Kidney (tissue), 13 donors: ENCODE measurements at regions not wholly inside any gene's neighbourhood (a gene's known extent, or its start where the extent isn't known, plus 50 kb on each side); places are given as distances from the start of the nearest gene placed in this dataset.

Experiments
- DNase-seq, 5 donors: peaks; one replicate each; pipeline ENCODE4 v3.0.0-alpha.2; 2013 to 2020
- FAIRE-seq: peaks from 2 replicates; lab custom pipeline; 2012; peaks lifted over from hg19 to GRCh38; lab: Jason Lieb, UNC
- H3K27ac ChIP-seq, 2 donors: one replicate each; pipeline ENCODE4 v1.7.0; 2013; ENCODE audit warnings: low read depth in 2 of 2, low read length in 2 of 2, inconsistent platforms in 1 of 2
- H3K27me3 ChIP-seq: one replicate; pipeline ENCODE4 v1.7.1; 2013; ENCODE audit warnings: low read length, inconsistent platforms; ENCODE audit not compliant: control insufficient read depth, insufficient read depth
- H3K36me3 ChIP-seq, 3 donors: one replicate each; pipeline versions ENCODE4 v1.7.0 to v1.7.1; 2013; ENCODE audit warnings: low read length in 3 of 3, control low read depth in 1 of 3, inconsistent platforms in 1 of 3; ENCODE audit not compliant: insufficient read depth in 3 of 3, control insufficient read depth in 2 of 3
- H3K4me1 ChIP-seq, 3 donors: one replicate each; pipeline versions ENCODE4 v1.7.0 to v1.7.1; 2013; ENCODE audit warnings: low read length in 3 of 3, inconsistent platforms in 1 of 3, low read depth in 1 of 3; ENCODE audit not compliant: control insufficient read depth in 2 of 3, insufficient read depth in 2 of 3
- H3K4me3 ChIP-seq, 3 donors: one replicate each; pipeline versions ENCODE4 v1.7.0 to v1.8.1; 2013; ENCODE audit warnings: low read length in 3 of 3, control low read depth in 1 of 3, inconsistent platforms in 1 of 3
- H3K9ac ChIP-seq, 3 donors: one replicate each; pipeline versions ENCODE4 v1.7.0 to v1.7.1; 2013; ENCODE audit warnings: low read length in 3 of 3, control low read depth in 1 of 3, inconsistent platforms in 1 of 3
- H3K9me3 ChIP-seq, 3 donors: one replicate each; pipeline versions ENCODE4 v1.7.0 to v1.7.1; 2013; ENCODE audit warnings: low read length in 3 of 3, control low read depth in 1 of 3, inconsistent platforms in 1 of 3; ENCODE audit not compliant: control insufficient read depth in 2 of 3, insufficient read depth in 1 of 3
- intact Hi-C: fragments of 100-400 bp; cut with DNase I; formaldehyde crosslinking; loops from one replicate; pipeline ENCODE4 v1.11.1; 2022
- TF ChIP-seq, protein P1 (sequence below): IDR thresholded peaks from 3 replicates; pipeline ENCODE4 v1.5.1; 2012; ENCODE audit warnings: mild to moderate bottlenecking, moderate library complexity, borderline replicate concordance; ENCODE audit not compliant: insufficient read depth; ENCODE audit errors: extremely low read depth
- donor health status: control.
- donor health status: control.
- donor health status: control.
- donor health status: control.
- donor health status: control.
- donor health status: DM: yes; HTN: yes; CAD: no.
- donor health status: Normal renal cell carcinoma (clear cell type).

DNA sequence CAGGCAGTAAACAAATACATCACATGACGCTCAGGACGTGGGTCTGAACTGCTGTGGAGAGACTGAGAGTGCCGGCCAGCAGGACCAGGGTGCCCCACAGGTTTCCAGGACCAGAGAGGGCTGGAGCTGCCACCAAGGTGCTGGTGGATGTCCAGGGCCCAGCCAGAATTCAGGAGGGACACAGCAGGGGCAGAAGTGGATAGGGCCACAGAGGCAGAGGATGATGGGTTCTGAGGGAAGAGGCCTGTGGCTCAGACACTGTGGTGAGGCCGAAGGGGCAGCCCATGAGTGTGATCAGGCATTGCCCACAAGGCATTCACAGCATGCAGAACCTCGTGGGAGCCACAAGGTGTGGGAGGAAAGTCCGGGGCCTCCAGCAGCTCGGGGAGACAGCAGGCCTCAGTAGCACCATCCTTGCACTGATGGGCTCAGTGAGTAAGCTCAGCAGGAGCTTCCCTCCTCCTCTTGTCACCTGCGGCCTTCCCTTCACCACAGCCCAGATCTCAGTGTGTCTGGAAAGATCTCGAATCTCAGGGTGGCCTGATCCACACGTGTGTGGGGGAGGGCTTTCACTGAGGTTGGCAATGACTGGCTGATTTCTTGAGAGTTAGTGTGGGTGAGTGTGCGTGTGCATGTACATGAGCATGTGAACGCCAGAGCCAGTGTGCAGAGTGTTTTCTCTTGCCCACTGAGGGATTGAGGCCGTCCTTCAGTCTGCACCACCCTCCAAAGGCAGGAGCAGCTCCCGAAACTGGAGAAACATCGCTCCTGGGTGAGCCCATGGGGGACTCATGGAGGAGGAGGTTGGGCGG, 181.8 kb upstream of the RAB6C start:
- Histone ChIP-seq H3K36me3 (no peaks in the 10 kb centered on the region), H3K4me1 (peaks cover 0 to 8% (median 0%) of the 10 kb centered on the region in 3 donors), H3K9me3 (no peaks in the 10 kb centered on the region), H3K9ac (no peak overlapping the region), H3K27ac (no peak overlapping the region), H3K27me3 (no peaks in the 10 kb centered on the region), H3K4me3 (no peak overlapping the region)
- TF ChIP-seq, protein P1, sequence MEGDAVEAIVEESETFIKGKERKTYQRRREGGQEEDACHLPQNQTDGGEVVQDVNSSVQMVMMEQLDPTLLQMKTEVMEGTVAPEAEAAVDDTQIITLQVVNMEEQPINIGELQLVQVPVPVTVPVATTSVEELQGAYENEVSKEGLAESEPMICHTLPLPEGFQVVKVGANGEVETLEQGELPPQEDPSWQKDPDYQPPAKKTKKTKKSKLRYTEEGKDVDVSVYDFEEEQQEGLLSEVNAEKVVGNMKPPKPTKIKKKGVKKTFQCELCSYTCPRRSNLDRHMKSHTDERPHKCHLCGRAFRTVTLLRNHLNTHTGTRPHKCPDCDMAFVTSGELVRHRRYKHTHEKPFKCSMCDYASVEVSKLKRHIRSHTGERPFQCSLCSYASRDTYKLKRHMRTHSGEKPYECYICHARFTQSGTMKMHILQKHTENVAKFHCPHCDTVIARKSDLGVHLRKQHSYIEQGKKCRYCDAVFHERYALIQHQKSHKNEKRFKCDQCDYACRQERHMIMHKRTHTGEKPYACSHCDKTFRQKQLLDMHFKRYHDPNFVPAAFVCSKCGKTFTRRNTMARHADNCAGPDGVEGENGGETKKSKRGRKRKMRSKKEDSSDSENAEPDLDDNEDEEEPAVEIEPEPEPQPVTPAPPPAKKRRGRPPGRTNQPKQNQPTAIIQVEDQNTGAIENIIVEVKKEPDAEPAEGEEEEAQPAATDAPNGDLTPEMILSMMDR: no peak
- DNase-seq (no peak), FAIRE-seq (no peak)
- intact Hi-C loops: no loop called here

DNA sequence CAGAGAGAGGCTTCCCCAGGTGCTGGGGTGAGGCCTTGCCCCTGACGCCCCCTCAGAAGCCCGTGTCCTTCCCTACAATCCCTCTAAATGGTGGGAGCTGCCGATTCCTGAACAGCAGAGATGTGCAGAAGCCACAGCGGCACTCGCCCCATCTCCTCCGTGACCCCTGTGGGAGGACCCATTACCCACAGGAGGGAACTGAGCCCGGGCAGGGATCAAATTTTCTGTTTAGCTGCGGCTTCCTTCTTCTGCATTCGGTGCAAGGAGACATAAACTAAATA, 181.2 kb upstream of the RAB6C start:
- FAIRE-seq: no peak
- intact Hi-C loops: no loop called here
- DNase-seq: no peak
- no peak overlapping the region for H3K27ac ChIP-seq
- peaks cover 0 to 6% (median 0%) of the 10 kb centered on the region in 3 donors for H3K4me1 ChIP-seq
- TF ChIP-seq, protein P1: no peak
- H3K27me3 ChIP-seq: no peaks in the 10 kb centered on the region
- no peak overlapping the region for H3K4me3 ChIP-seq
- no peaks in the 10 kb centered on the region for H3K36me3 ChIP-seq
- H3K9me3 ChIP-seq: no peaks in the 10 kb centered on the region
- H3K9ac ChIP-seq: no peak overlapping the region

DNA sequence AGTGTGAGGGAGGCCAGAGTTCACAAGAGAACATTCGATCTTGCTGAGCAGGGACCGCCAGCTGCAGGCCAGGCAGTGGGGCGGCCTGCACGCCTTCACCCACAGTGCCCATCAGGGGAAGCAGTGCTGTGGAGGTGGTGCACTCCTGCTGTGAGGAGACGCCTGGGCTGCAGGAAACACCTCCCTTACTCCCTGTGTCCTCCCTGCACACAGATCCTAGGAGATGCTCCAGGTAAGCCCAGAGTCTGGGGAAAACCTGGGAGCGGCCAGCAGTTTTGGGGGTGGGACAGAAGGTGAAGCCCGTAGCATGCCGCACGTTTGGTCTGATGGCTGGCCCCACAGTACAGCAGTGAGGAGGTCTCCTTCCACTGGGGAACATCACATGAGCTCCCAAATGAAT, 180.8 kb upstream of the RAB6C start:
- Histone ChIP-seq H3K27ac (no peak overlapping the region), H3K9ac (no peak overlapping the region)

More for the DNA sequence above, 180.8 kb upstream of the RAB6C start:
- intact Hi-C loops: no loop called here
- H3K9me3 ChIP-seq: no peaks in the 10 kb centered on the region
- TF ChIP-seq, protein P1: no peak
- FAIRE-seq: no peak
- no peak overlapping the region for H3K4me3 ChIP-seq
- H3K4me1 ChIP-seq: peaks cover 0 to 3% (median 0%) of the 10 kb centered on the region in 3 donors
- H3K27me3 ChIP-seq: no peaks in the 10 kb centered on the region
- no peak for DNase-seq
- no peaks in the 10 kb centered on the region for H3K36me3 ChIP-seq
